ENCODE measurements at regions not wholly inside any gene's neighbourhood (a gene's known extent, or its start where the extent isn't known, plus 50 kb on each side); places are given as distances from the start of the nearest gene placed in this dataset.
A peak's percentile ranks its signal among the peaks of the same experiment; 100 is the strongest.
"Not testable (repeated sequence)": the region's sequence is repeated elsewhere in the genome, so short reads cannot be mapped to it uniquely, and the experiment has no call there.

DNA sequence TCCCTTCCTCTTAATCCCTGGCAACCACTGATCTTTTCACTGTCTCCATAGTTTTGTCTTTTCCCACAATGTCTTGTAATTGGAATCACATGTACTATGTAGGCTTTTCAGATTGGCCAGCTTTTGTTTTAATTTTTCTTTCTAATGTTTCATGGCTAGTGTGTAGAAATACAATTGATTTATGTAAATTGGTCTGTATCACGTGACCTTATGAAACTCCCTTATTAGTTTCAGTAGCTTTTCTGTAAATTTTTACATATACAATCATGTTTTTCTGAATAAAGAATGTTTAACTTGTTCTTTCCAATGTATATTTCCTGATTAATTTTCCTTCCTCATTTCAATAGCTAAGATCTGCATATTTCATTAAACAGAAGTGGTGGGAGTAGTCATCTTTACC, 319.3 kb downstream of the MDFIC start:
- no peak for DNase-seq

DNA sequence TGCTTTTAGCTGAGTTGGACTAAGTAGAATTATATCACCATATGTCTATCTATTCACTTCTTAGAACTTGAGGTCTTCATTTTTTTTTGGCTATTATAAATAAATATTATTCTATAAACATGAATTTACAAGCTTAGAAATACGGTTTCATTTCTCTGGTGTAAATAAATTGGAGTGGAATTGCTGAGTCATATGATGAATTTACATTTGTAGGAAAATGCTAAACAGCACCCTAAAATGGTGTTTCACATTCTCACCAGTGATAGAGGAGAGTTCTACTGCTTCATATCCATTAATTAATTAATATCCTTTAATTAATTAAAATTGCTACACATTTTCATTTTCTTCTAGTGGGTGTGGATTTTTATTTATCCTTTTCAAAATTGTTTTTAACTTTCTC, 318.3 kb downstream of the MDFIC start:
- DNase-seq = no peak

DNA sequence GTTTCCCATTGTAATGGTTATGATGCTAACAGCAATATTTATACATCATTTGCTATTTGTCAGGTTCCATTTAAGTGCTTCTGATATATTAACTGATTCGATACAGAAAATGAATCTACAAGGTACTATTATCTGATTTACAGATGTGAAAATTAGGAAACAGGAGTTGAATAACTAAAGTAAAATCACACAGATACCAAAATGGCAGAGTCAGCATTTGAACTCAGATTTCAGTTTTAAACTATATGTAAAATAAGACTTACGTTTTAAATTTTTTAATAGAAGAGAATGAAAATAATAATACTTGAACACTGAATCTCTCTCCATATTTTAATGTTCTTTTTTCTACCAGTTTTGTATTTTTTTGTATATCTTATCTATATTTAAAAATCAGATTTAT, 313.2 kb downstream of the MDFIC start:
- no peak for DNase-seq

DNA sequence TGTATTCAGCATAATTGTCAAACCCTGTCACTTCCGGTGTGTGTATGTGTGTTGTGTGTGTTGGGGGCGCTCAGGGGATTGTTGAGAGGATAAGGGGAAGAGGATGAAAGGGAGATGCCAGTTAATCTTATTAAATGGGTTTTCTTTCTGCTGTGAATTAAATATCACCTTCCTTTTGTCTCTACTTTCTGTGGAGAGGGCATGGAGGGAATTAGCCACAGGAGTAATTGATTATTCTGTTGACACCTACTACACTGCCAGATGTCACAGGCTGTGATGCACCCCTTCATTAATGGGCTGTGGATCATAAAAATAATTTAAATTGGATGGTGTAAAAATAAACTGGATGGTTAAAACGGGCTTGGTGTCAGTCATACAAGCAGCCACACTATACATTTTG, 311.9 kb downstream of the MDFIC start:
- DNase-seq = no peak

DNA sequence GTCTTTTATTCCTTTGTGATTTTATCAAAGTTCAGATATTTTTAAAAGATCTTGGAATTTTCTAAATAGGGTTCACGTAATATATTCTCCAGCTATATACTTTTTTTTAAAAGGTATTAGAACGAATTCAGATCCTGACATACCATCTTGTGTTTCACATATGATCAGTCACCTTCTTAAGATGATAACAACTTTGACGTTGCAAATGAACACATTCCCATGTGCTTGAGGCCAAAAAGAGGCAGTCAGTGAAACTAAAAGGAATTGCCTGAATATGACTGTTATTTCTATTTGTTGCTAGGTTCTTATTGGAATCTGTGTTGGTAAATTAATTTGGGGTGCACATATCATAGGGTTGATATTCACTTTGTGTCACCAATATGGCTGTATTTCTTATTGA, 310.1 kb downstream of the MDFIC start:
- no peak for DNase-seq

DNA sequence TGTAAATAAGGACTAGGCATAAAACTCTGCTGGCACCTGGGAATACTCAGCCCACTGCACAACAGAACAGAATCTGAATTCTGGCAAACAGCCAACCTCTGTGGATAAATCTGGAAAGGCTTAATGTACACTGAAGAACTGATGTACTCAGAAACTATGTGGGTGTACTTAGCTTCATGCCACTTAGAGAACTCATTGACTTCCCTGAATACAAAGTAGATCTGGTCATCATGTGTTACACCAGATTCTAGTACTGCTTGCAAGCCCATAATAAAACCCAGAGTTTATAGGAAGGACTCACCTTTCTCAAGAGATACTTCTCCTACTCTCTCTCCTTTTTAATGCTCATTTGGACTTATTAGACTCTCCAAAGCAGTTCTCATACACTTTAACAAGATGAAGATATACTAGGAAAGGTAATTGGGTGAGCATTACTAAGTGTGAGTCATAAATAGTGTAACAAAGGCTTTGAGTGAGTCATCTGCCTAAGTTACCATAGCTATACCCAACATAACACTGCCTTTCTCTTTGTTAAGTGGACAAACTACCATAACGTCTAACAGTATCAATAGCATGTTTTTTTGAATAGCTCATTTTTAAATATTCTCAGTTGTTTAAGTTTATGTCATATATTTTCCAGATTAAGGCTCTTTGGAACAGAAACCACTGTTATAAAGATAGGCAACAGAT, 309.1 kb downstream of the MDFIC start:
- DNase-seq = peak; percentile 64

DNA sequence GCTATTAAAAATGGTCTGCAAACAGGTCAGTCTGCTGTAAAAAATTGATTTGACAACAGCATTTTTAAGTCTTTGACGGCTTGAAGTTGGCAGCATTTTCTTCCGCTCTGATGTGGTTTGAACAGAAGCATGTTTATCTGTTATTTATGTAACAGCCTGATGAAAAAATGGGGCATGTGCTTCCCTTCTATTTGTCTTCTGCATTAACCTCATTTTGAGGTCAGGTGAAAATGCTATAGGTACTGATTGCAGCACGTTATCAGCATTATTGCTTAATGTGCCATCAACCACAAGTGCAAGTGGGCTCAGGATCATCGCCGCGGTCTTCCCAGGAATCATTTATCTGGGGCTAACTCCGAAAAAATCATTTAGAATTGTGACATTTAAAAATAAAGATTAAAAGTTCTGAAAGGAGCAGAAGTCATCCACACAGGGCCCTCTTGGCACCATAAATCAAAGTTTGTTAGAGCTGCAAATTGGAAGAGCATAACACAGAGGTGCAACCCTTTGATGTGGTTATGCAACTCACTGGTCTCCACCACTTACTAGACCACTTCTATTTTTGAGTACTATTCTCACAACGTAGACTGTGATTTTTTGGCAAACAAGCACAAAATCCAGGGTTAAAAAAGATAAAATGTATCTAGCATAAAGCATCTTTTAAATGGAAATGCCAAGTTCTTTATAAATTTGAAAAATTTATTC, 307.7 kb downstream of the MDFIC start:
- DNase-seq = no peak

DNA sequence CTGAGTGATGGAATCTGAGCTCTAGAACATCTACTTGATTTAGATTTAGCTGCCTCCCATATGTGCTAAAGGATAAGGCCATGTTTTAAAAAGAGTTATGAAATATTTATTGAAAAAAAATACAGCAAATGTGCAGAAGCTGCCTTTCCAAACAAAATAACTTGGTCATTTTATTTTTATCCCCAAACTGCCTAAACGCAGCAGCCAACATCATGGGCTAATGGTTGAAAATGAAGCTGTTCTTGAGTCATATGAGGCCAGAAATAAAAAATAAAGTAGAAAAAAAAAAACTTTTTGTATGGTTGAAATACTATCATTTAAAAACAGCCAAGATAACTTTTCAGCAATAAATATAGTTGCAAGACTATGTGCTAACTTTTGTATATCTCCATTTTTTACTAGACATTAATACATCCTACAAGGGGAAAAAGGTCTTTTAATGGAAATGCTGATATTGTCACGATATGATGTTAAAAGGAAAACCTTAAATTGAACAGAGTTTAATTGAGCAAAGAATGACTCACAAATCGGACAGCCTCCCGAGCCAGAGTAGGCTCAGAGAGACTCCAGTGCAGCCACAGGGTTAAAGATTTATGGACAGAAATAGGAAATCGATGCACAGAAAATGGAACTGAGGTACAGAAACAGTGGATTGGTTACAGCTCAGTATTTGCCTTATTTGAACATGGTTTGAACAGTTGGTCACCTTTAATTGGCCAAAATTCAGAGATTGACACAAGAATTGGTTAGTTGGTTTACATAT, 305.8 kb downstream of the MDFIC start:
- DNase-seq = no peak

DNA sequence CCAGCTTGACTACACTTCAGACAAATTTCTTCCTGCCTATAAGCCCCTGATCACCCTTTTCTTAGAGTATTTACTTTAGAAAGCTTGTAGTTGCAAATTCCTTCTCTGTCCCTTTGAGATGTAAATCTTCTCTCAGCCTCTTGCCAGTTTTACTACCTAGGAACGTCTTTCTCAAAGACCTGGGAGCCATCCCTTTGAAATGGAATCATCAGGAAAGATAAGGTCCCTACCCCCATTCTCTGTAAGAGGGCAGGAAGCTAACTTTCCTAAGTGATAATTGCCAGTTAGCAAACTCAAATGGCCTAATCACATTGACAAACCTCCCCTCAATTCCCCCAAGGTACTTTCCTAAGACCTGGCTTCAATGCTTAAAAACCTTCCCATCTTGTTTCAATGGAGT, 304.5 kb downstream of the MDFIC start:
- no peak for DNase-seq

DNA sequence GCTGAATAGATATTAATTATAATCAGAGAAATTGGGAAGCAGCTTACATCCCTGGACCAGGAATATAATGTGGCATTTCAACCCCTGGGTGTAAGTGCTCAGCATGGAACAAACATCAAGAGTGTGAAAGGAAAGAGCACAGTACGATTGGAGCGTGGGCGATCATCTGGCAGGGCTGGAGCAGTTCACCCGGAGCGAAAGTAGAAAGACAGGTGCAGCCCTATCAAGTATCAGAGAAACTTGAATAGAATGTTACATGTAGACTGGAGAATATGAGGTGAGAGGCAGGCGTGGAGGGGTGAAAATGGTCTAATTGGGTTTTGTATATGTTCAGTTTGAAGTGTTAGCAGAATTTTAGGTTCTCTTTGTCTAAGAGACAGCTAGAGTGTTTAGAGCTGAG, 303.0 kb downstream of the MDFIC start:
- DNase-seq = no peak

DNA sequence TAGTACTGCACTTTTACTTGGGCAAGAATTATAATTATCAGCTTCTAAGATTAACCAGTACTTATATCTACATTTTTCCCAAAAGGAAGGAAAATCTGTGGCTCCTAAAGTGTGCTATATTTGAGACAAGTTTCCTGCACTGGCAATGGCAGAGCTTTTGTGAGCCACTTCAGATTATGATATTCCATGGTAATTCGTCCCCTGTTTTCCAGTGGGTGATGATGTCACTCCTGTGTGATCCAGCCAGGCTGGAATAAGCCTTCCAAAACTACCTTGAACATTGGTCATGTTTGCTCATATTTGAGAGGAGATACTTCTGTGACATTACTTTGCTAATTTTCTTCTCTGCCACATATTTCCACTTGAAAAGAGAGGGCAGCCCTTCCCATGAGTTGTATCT, 302.1 kb downstream of the MDFIC start:
- no peak for DNase-seq

DNA sequence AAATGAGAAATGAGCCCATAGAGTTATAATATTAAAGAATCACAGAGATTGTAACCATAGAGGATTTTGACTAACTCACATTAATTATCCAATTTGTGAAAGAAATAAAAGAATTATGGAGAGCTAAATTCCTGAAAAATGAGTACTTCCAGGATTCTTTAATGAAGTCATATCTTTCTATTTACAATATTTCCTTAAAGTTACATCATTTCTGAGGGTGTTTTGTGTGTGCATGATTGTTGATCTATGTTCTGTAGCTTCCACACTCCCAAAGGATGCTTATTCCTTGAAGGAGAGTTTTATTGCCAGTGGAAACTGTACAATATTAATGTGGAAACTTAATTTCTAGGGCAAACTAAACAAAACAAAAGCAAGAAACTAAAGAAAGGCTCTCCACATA, 299.6 kb downstream of the MDFIC start:
- no peak for DNase-seq

DNA sequence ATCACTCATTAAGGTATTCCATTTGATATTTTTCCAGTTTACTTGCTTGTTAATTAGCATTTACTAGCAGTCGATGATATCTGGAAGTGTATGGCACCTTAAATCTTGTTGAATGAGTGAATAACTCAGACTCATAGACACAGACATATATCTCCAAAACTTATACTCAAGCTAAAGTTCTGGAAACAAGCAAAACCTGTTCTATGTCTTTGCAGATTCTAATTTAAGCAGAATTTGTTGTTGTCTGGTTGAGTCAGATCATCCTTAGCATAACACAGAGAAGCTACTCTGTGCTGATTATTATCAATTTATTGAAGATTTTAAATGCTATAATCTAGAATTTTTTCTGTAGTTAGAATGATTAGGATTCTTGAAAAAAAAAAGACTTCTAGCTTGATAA, 296.2 kb downstream of the MDFIC start:
- DNase-seq = no peak

DNA sequence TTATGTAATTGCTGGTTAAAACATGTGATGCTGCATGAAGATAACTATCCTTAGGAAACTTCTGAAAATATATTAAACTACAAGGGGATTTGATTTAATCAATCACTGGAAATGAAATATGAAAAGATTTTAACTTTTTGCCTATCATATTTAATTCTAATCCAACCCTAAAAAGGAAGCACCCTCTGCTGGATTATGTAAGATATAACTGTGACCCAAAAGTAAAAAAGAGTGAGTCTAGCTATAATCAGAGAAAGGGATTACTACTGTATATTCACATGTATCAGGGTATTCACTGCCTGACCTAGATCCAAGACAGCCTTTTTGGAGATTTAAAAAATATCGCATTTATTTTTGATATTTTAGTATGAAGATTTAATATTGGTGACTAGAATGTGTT, 295.5 kb downstream of the MDFIC start:
- no peak for DNase-seq

DNA sequence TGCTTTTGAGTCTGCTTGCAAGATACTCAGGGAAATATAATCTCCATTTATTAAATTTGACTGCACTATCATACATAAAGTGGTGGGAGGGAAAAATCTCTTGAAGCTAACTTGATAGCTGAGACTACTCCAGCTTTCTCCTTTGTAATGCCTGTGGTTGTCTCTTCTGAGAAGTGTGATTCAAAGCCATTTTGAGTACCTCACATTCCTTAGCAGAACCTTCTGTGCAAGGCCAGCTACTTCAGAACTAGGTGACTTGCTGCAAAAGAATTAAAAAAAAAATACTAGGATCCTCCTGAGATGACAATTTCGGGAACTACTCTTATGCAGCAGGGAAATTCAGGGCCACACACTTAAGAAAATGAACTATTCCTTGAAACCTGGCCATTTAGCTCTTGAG, 294.8 kb downstream of the MDFIC start:
- no peak for DNase-seq

DNA sequence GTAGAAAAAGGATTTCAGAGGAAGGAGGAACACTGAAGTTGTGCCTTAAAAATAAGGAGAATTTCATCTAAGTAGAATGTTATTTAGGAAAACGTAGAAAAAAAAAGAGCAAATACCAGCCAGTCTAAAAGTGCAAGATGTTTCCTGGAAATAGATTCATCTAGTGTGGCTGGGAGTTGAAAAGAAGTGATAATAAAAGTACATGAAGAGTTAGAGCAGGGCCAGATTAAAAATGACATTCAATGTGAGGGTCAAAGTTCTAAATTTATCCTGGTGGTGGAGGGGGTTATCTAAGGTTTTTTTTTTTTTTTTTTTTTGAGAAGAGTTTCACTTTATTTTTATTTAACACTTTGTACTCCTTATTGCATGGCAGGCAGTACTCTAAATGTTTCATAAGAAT, 289.3 kb downstream of the MDFIC start:
- no peak for DNase-seq

DNA sequence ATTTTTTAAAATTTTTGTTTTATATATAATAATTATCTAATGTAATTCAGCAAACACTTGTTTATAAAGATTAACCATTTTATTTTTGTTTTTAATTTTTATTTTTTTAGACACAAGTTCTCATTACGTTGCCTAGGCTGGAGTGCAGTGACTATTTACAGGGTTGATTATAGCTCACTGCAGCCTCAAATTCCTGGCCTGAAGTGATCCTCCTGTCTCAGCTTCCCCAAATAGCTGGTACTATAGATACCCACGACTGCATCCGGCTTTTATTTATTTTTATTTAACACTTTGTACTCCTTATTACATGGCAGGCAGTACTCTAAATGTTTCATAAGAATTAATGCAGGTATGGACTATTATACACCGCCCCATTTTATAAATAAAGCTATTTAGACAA, 288.7 kb downstream of the MDFIC start:
- DNase-seq = no peak

DNA sequence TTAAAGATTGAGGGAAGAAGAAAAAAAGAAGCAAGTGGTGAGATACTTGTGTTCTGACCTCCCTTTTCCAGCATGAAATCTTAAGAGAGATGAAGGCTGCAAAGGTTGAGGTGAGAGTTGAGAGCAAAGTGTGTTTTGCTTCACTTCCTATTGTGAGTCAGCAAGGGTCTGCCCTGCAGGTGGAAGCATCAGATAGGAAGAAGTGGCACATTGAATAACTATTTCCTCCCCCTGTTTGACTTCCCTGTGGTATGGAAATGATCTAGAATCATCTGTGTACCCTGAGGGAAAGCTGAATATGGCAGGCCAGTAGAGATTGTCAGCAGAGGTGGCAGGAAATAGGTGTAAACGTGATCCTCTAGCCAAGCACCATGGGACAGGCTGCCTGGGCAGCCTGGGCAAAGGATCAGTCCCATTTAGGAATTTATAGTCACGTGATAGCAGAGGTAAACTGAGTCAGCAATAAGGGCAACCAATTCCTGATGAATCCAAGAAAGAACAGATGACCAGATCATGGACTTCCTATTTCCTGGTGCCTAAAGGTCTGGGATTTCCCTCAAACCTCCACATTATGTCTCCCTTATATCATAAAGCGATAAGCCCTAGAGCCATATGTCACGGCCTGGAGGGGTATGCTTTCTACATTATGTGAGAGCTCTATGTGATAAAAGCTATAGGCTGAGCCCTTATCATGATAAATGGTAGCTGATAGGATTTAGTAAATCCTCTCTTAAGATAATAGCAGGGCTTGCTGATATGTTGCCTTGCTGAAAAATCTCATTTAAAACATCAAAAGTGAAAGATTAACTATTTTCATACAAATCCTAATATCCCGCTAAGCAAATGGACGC, 287.0 kb downstream of the MDFIC start:
- no peak for DNase-seq

DNA sequence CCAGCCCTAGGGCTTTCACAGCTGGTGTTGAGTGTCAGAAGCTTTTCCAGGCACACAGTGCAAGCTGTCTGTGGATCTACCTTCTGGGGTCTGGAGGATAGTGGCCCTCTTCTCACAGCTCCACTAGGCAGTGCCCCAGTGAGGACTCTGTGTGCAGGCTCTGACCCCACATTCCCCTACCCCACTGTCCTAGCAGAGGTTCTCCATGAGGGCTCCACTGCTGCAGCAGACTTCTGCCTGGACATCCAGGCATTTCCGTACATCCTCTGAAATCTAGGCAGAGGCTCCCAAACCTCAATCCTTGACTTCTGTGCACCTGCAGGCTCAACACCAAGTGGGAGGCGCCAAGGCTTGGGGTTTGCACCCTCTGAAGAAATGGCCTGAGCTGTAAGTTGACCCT, 284.5 kb downstream of the MDFIC start:
- DNase-seq = not testable (repeated sequence)

DNA sequence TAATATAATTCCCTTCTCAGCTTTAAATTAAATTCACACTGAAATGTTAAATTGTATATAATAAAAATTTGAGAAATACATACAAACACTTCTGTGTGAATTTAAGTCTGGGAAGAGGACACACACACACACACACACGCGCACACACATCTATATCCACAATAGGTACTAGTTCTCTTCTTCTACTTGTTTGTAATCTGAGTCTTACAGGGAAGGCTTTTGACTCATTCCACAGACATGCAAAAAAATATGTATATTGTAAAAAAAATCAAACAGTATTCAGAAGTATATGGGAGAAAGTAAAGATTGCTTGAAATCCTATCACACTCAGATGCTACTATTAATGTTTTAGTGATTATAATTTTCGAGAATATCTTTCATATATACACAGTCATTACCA, 276.2 kb downstream of the MDFIC start:
- DNase-seq = no peak

DNA sequence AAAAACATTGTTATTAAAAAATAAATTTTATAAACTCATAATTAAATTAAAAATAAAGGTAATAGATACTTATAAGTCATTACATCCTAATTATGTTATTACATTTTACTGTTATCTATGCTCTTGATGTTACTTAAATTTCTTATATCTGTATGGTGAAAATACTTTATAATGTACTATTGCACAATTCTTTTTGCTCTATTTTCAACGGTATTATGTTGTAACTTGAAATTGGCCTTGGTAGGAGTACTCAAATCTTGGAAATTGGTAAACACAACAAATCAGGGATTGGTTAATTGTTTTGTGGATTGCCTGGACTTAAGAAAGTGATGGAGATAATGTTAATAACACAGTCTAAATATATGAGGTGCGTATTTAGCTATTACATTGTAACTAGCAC, 273.3 kb downstream of the MDFIC start:
- DNase-seq = no peak

DNA sequence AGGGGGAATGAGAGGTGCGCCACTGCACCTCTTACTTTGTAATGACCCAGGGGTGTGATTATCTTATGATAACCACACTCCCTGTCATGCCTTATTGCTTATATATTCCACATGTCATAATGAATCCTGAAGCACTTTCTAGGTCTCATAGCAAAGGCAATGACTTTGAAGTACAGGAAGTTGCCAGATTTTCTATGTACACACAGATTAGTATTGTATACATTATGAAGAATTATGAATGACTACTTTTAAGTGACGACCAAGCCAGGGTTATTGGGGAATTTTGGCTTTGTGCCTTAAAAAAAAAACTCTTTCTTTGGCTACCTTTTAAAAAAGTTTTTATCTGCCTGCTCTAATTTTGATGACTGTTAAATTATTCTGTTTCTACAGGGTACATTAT, 269.6 kb downstream of the MDFIC start:
- no peak for DNase-seq

DNA sequence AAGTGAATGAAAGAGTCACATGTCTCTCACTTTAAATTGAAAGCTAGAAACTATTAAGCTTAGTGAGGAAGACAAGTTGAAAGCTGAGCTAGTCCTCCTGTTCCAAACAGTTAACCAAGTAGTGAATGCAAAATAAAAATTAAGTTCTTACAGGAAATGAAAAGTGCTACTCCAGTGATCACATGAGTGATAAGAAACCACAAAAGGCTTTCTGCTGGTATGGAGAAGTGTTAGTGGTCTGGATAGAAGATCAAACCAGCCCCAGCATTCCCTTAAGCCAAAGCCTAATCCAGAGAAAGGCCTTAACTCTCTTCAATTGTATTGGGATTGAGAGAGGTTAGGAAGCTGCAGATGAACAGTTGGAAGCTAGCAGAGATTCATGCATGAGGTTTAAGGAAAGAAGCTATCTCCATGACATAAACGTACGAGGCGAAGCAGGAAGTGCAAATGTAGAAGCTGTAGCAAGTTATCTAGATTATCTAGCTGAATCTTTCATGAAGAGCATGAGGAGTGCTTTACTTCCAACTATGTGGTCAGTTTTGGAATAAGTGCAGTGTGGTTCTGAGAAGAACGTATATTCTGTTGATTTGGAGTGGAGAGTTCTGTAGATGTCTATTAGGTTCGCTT, 261.6 kb downstream of the MDFIC start:
- DNase-seq = no peak

Data from activated CD4-positive, alpha-beta T cell treated with anti-CD3 and anti-CD28 coated beads, Interleukin-2, amount 50 U/mL, for 16 hours (primary cell).